Activated naive CD4-positive, alpha-beta T cell treated with anti-CD3 and anti-CD28 coated beads, Interleukin-2, amount 10 ng/mL, durations not matched to agents 7 days and 5 days (primary cell): ENCODE measurements at regions not wholly inside any gene's neighbourhood (a gene's known extent, or its start where the extent isn't known, plus 50 kb on each side); places are given as distances from the start of the nearest gene placed in this dataset.
"Not testable (repeated sequence)": the region's sequence is repeated elsewhere in the genome, so short reads cannot be mapped to it uniquely, and the experiment has no call there.

ENCODE experiments used
- CTCF ChIA-PET: fragments of 350-600 bp; sonication (Branson Sonifier 250); formaldehyde crosslinking; loops from one replicate; lab custom pipeline; 2021; ENCODE audit warnings: antibody characterized with exemption; lab: Charles Lee
- DNase-seq: peaks from one replicate; pipeline ENCODE4 v3.0.0-alpha.2; 2020
- H3K27ac Mint-ChIP-seq: one replicate; pipeline ENCODE4 v1.8.0; 2021; ENCODE audit warnings: mild to moderate bottlenecking, moderate library complexity, mixed read lengths
- H3K27me3 Mint-ChIP-seq: one replicate; pipeline ENCODE4 v1.8.0; 2021; ENCODE audit warnings: mild to moderate bottlenecking, mixed read lengths
- H3K36me3 Mint-ChIP-seq: one replicate; pipeline ENCODE4 v1.8.0; 2021; ENCODE audit warnings: mixed read lengths
- H3K4me1 Mint-ChIP-seq: one replicate; pipeline ENCODE4 v1.8.0; 2021; ENCODE audit warnings: mixed read lengths
- H3K4me3 Mint-ChIP-seq: one replicate; pipeline ENCODE4 v1.8.0; 2021; ENCODE audit warnings: mild to moderate bottlenecking, moderate library complexity, mixed read lengths
- H3K9me3 Mint-ChIP-seq: one replicate; pipeline ENCODE4 v1.8.0; 2021; ENCODE audit warnings: mixed read lengths

GRCh38 chr12:127162307-127162706 lies 1104.7 kb upstream of the TMEM132C start:
- CTCF ChIA-PET = no interaction called here
- no peak for DNase-seq
- H3K4me3 Mint-ChIP-seq = no peak overlapping the region
- peaks cover 14% of the 10 kb centered on the region for H3K9me3 Mint-ChIP-seq
- no peaks in the 10 kb centered on the region for H3K27me3 Mint-ChIP-seq
- peaks cover 45% of the 10 kb centered on the region for H3K4me1 Mint-ChIP-seq
- peaks cover 5% of the 10 kb centered on the region for H3K36me3 Mint-ChIP-seq
- H3K27ac Mint-ChIP-seq = no peak overlapping the region

DNA sequence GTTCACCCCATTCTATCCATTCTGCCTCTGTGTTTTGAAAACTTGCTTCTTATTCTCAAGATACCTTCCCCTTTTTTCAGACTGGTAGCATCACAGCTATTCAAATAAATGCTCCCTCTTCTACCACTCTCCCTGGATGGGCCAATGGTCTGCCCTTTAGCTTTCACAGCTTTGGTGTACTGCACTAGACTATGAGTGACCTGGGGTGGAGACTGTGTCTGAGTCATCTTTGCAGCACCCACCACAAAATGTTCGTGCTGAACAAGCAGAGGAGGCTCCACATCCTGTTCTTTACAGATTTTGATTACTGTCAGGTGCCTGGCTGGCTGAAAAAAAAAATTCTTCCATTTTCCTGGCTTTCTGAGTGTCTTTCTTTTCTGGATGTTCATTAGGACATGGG lies 1104.1 kb upstream of the TMEM132C start:
- Mint-ChIP-seq H3K9me3 (peaks cover 14% of the 10 kb centered on the region), H3K4me3 (no peak overlapping the region), H3K36me3 (peaks cover 5% of the 10 kb centered on the region), H3K27ac (peak overlapping the region; percentile 88), H3K27me3 (no peaks in the 10 kb centered on the region), H3K4me1 (peaks cover 45% of the 10 kb centered on the region)
- peak; percentile 63 for DNase-seq
- CTCF ChIA-PET = interaction anchor here (0.7 to 0.9 kb wide), 2 partner anchors 54 to 515 kb away, joined by 3 to 4 read pairs; no protein-coding TSS in a partner anchor

GRCh38 chr12:127165567-127166392 lies 1101.2 kb upstream of the TMEM132C start:
- Mint-ChIP-seq H3K9me3 (peaks cover 12% of the 10 kb centered on the region), H3K4me3 (peak overlapping the region; percentile 75), H3K27ac (peak overlapping the region; percentile 75), H3K4me1 (peaks cover 45% of the 10 kb centered on the region), H3K27me3 (peaks cover 15% of the 10 kb centered on the region), H3K36me3 (peaks cover 5% of the 10 kb centered on the region)
- CTCF ChIA-PET = no interaction called here
- peak; percentile 85 for DNase-seq

- H3K4me3 Mint-ChIP-seq = no peak overlapping the region
- DNase-seq = no peak
- peaks cover 26% of the 10 kb centered on the region for H3K27me3 Mint-ChIP-seq
- CTCF ChIA-PET = no interaction called here
- no peaks in the 10 kb centered on the region for H3K36me3 Mint-ChIP-seq
- peaks cover 7% of the 10 kb centered on the region for H3K4me1 Mint-ChIP-seq
- no peak overlapping the region for H3K27ac Mint-ChIP-seq
- peaks cover 4% of the 10 kb centered on the region for H3K9me3 Mint-ChIP-seq
Measured at GRCh38 chr12:127169321-127170181, 1097.4 kb upstream of the TMEM132C start.

DNA sequence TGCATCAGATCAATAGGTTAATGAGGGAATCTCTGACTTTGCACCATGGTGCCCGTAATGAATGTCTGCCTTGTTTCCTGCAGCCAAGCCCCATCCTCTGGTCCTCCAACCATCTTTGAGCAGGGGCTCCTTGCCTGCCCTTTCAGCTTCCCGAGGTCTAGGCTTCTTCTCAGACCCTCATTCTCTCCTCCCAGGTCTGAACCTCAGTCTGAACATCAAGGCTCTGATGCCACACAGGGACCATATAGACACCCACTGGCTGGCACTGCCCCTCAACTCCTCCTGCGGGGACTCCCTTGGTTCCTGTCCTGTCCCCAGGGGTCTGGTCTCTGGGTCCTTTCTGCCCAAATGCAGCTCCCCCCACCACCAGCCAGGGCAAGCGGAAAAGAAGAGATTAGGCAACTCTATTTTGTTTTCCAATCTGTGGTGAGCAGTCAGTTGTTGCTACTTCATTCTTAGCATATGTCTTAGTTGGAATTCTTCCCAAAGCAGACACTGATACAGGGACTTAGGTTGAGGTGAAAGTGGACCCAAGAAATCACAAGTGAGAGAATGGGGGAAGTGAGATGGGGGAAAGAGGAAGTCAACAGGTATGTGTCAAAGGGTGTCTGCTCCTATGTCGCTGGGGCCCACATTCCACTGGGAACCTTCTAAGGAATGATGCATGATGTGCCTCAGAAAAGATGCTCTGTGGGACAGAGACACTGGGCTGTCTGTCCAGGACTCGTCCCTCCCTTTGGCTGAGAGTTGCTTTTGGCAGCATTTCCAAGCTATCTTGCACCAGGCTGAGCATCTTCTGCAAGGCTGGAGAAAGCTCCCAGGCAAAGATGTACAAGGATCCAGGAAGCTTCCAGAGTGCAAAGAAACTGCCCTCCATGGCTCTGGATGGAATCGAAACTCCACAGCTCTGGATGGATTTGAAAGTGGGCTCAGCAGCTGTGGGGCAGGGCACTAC lies 1096.5 kb upstream of the TMEM132C start:
- CTCF ChIA-PET = no interaction called here
- Mint-ChIP-seq H3K36me3 (no peaks in the 10 kb centered on the region), H3K4me3 (no peak overlapping the region), H3K4me1 (peaks cover 4% of the 10 kb centered on the region), H3K9me3 (peaks cover 4% of the 10 kb centered on the region), H3K27ac (no peak overlapping the region), H3K27me3 (peaks cover 26% of the 10 kb centered on the region)
- no peak for DNase-seq

DNA sequence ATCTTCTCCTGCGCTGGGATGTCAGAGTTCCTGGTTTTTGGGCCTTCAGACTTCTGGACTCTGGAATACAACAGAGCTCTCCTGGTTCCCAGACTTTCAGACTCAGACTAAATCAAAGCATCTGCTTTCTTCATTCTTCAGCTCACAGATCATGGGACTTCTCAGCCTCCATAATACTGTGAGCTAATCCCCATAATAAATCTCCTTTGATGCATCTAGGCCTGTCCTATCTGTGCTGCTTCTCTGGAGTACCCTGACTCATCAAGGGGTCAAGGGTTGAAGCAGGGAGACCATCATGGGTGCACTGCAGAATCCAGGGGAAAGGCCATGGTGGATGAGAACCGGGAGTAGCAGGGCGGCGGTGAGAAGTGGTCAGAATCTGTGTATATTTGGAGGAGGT lies 1094.1 kb upstream of the TMEM132C start:
- CTCF ChIA-PET = interaction anchor here (0.5 kb wide), 1 partner anchor 67 kb away, joined by 3 read pairs; no protein-coding TSS in a partner anchor
- H3K27me3 Mint-ChIP-seq = peaks cover 26% of the 10 kb centered on the region
- H3K4me3 Mint-ChIP-seq = no peak overlapping the region
- no peaks in the 10 kb centered on the region for H3K36me3 Mint-ChIP-seq
- H3K9me3 Mint-ChIP-seq = peaks cover 17% of the 10 kb centered on the region
- no peak for DNase-seq
- H3K4me1 Mint-ChIP-seq = no peaks in the 10 kb centered on the region
- H3K27ac Mint-ChIP-seq = no peak overlapping the region

DNA sequence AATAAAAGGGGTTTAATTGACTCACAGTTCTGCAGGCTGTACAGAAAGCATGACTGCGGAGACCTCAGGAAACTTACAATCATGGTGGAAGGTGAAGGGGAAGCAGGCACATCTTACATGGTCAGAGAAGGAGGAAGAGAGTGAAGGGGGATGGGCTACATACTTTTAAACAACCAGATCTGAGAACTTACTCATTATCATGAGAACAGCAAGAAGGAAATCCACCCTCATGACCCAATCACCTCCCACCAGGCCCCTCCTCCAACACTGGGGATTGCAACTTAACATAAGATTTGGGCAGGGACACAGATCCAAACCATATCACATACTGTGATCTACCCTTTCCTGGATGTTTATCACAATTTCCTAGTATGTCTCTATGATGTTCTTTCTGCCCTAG lies 1093.0 kb upstream of the TMEM132C start:
- H3K4me1 Mint-ChIP-seq, H3K4me3 Mint-ChIP-seq, H3K36me3 Mint-ChIP-seq, DNase-seq, CTCF ChIA-PET, H3K27ac Mint-ChIP-seq: not testable (repeated sequence)
- H3K9me3 Mint-ChIP-seq = peaks cover 23% of the 10 kb centered on the region
- peaks cover 23% of the 10 kb centered on the region for H3K27me3 Mint-ChIP-seq

GRCh38 chr12:127174881-127175280 lies 1092.1 kb upstream of the TMEM132C start:
- Mint-ChIP-seq H3K36me3 (no peaks in the 10 kb centered on the region), H3K9me3 (peaks cover 23% of the 10 kb centered on the region), H3K27ac (no peak overlapping the region), H3K4me1 (no peaks in the 10 kb centered on the region), H3K4me3 (no peak overlapping the region), H3K27me3 (peaks cover 18% of the 10 kb centered on the region)
- no peak for DNase-seq
- CTCF ChIA-PET = no interaction called here

DNA sequence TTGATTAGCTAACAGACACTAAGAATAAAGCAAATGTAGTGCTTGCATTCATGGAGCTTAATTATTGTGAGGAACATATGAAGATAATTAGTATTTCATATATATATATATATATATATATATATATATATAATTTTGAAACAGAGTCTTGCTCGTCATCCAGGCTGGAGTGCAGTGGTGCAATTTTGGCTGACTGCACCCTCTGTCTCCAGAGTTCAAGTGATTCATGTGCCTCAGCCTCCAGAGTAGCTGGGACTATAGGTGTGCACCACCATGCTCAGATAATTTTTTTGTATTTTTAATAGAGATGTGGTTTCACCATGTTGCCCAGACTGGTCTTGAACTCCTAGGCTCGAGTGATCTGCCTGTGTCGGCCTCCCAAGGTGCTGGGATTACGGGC lies 1091.6 kb upstream of the TMEM132C start:
- no peak overlapping the region for H3K4me3 Mint-ChIP-seq
- DNase-seq = no peak
- CTCF ChIA-PET = no interaction called here
- peaks cover 23% of the 10 kb centered on the region for H3K9me3 Mint-ChIP-seq
- H3K27ac Mint-ChIP-seq = no peak overlapping the region
- peaks cover 15% of the 10 kb centered on the region for H3K27me3 Mint-ChIP-seq
- no peaks in the 10 kb centered on the region for H3K4me1 Mint-ChIP-seq
- H3K36me3 Mint-ChIP-seq = no peaks in the 10 kb centered on the region

DNA sequence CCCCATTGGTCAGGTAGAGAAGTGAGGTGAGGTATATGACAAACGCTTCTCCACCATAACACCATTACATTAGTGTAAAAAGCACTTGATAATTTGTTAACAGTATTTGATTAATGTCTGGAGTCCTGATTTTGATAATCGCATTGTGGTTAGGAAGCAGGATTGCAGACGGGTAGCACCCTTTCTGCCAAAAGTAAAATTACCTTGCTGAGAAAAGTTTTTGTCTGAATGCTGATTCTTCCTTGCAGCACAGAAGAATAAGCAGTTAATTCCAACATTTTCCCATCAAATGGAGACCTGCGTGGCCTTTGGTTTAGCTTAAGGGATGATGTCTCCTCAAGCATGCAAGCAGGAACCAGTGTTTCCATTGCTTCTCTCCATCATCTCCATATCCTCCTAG lies 1090.2 kb upstream of the TMEM132C start:
- Mint-ChIP-seq H3K27ac (no peak overlapping the region), H3K36me3 (no peaks in the 10 kb centered on the region), H3K27me3 (peaks cover 10% of the 10 kb centered on the region), H3K9me3 (peaks cover 23% of the 10 kb centered on the region), H3K4me3 (no peak overlapping the region), H3K4me1 (no peaks in the 10 kb centered on the region)
- CTCF ChIA-PET = interaction anchor here (0.9 kb wide), 1 partner anchor 204 kb away, joined by 3 read pairs; no protein-coding TSS in a partner anchor
- no peak for DNase-seq

DNA sequence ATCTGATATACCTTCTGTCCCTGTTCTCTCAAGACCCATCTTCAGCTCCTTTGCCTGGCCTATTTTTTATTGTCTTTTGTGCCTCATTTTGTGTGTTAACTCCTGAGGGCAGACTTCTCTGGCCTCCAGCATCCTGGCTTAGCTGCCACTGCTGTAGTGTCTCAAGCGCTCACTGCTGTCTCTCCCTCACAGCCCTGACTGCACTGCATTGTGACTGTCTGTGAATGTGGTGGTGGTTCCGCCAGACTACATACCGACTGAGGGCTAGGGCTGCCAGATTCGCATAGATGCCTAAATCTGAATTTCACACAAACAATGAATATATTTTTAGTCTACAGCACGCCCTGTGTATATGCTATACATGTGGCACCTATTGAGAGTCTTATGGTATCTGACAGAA lies 1088.9 kb upstream of the TMEM132C start:
- CTCF ChIA-PET = no interaction called here
- DNase-seq = no peak
- H3K27ac Mint-ChIP-seq = no peak overlapping the region
- H3K4me1 Mint-ChIP-seq = no peaks in the 10 kb centered on the region
- H3K9me3 Mint-ChIP-seq = peaks cover 21% of the 10 kb centered on the region
- H3K27me3 Mint-ChIP-seq = peaks cover under 1% of the 10 kb centered on the region
- no peak overlapping the region for H3K4me3 Mint-ChIP-seq
- H3K36me3 Mint-ChIP-seq = no peaks in the 10 kb centered on the region

DNA sequence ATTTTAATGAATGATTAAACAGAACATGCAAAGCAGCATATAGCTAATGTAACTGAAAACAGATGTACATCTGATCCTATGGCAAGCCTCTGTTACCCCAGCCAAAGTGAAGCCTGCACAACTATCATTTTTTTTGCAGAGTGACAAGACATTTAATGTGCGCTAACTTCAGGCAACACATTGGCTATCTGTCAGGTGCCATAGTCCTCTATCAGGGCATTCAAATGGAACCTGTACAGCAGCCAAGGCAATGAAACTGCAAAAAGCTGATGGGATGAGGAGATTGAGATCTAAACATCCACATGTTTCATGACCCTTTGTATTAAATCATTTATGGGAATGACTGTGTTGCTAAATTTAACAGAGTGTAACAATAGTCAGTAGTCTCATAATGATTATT lies 1088.5 kb upstream of the TMEM132C start:
- H3K4me3 Mint-ChIP-seq = no peak overlapping the region
- H3K27ac Mint-ChIP-seq = no peak overlapping the region
- no peaks in the 10 kb centered on the region for H3K27me3 Mint-ChIP-seq
- CTCF ChIA-PET = no interaction called here
- no peak for DNase-seq
- H3K9me3 Mint-ChIP-seq = peaks cover 21% of the 10 kb centered on the region
- H3K36me3 Mint-ChIP-seq = no peaks in the 10 kb centered on the region
- H3K4me1 Mint-ChIP-seq = no peaks in the 10 kb centered on the region

- DNase-seq = no peak
- H3K4me1 Mint-ChIP-seq = no peaks in the 10 kb centered on the region
- CTCF ChIA-PET = no interaction called here
- no peaks in the 10 kb centered on the region for H3K36me3 Mint-ChIP-seq
- peaks cover 21% of the 10 kb centered on the region for H3K9me3 Mint-ChIP-seq
- no peaks in the 10 kb centered on the region for H3K27me3 Mint-ChIP-seq
- no peak overlapping the region for H3K4me3 Mint-ChIP-seq
- no peak overlapping the region for H3K27ac Mint-ChIP-seq
Measured at GRCh38 chr12:127179176-127179575, 1087.8 kb upstream of the TMEM132C start.

GRCh38 chr12:127182018-127182417 lies 1085.0 kb upstream of the TMEM132C start:
- CTCF ChIA-PET = no interaction called here
- Mint-ChIP-seq H3K27ac (no peak overlapping the region), H3K4me1 (no peaks in the 10 kb centered on the region), H3K36me3 (no peaks in the 10 kb centered on the region), H3K27me3 (no peaks in the 10 kb centered on the region), H3K4me3 (no peak overlapping the region), H3K9me3 (peaks cover 15% of the 10 kb centered on the region)
- no peak for DNase-seq
